ENCODE measurements at regions not wholly inside any gene's neighbourhood (a gene's known extent, or its start where the extent isn't known, plus 50 kb on each side); places are given as distances from the start of the nearest gene placed in this dataset.

- Histone ChIP-seq H3K79me2 (ENCODE audit: insufficient read depth, low read length) (no peaks in the 10 kb centered on the region), H3K9ac (ENCODE audit: low read length) (no peak overlapping the region), H3K4me2 (ENCODE audit: low read length) (no peak overlapping the region), H4K20me1 (ENCODE audit: insufficient read depth) (no peaks in the 10 kb centered on the region), H3K36me3 (ENCODE audit: control insufficient read depth in 1 of 2, insufficient read depth in 2 of 2, low read length in 2 of 2) (no peaks in the 10 kb centered on the region), H3K9me3 (ENCODE audit: control insufficient read depth in 1 of 2, insufficient read depth in 1 of 2, low read depth in 1 of 2, low read length in 2 of 2) (peaks cover 0 to 16% of the 10 kb centered on the region in 2 experiments; a peak in 1 of 4 replicates), H2AFZ (ENCODE audit: low read depth, low read length, poor library complexity, severe bottlenecking) (no peak overlapping the region), H3K27ac (ENCODE audit: low read depth, low read length) (no peak overlapping the region), H3K27me3 (ENCODE audit: insufficient read depth, low read length) (no peaks in the 10 kb centered on the region), H3K9me2 (ENCODE audit: insufficient read depth) (no peaks in the 10 kb centered on the region), H3K4me1 (ENCODE audit: control insufficient read depth in 1 of 2, insufficient read depth in 2 of 2, low read length in 2 of 2) (no peaks in the 10 kb centered on the region), H3K4me3 (replicated peaks in 1 of 2; ENCODE audit: low read depth in 1 of 2, low read length in 2 of 2) (no peak overlapping the region)
- CTCF ChIA-PET, result no interaction called here
- POLR2A ChIA-PET, result no interaction called here
- BruUV-seq (replicated peaks), result no TSS peak
- TF ChIP-seq POLR2A (IDR thresholded peaks at IDR 0.05; ENCODE audit: borderline replicate concordance, extremely low read depth, insufficient read depth, insufficient read length), result no peak
- no peak for TF ChIP-seq TCF7L2 (IDR thresholded peaks at IDR 0.05; ENCODE audit: borderline replicate concordance, extremely low read depth, insufficient read depth, insufficient read length)
- no peak for TF ChIP-seq ZFX (IDR thresholded peaks at IDR 0.05)
- TF ChIP-seq JUND (IDR thresholded peaks at IDR 0.05), result no peak
- TF ChIP-seq EZH2phosphoT487 (IDR thresholded peaks at IDR 0.05; ENCODE audit: borderline replicate concordance), result no peak
- TF ChIP-seq EGR1 (IDR thresholded peaks at IDR 0.05; ENCODE audit: low read depth), result no peak
- TF ChIP-seq FOSL1 (IDR thresholded peaks at IDR 0.05; ENCODE audit: low read depth), result no peak
- no peak for TF ChIP-seq SIN3A (IDR thresholded peaks at IDR 0.05; ENCODE audit: low read depth)
- TF ChIP-seq YY1 (IDR thresholded peaks at IDR 0.05; ENCODE audit: extremely low read depth, insufficient replicate concordance, low read depth, low read length), result no peak
- no peak for TF ChIP-seq RAD21 (IDR thresholded peaks at IDR 0.05; ENCODE audit: low read depth)
- TF ChIP-seq ELF1 (IDR thresholded peaks at IDR 0.05; ENCODE audit: borderline replicate concordance, low read depth), result no peak
- TF ChIP-seq ATF3 (IDR thresholded peaks at IDR 0.05), result no peak
- no peak for TF ChIP-seq SRF (IDR thresholded peaks at IDR 0.05; ENCODE audit: low read depth)
- no peak for TF ChIP-seq CTCF (IDR thresholded peaks at IDR 0.05 in 2 of 3, conservative IDR thresholded peaks at IDR 0.05 in 1 of 3; ENCODE audit: borderline replicate concordance in 1 of 3, insufficient read depth in 1 of 3, low read depth in 2 of 3, low read length in 2 of 3)
- no peak for TF ChIP-seq EZH2 (IDR thresholded peaks at IDR 0.05)
- TF ChIP-seq, protein P1, sequence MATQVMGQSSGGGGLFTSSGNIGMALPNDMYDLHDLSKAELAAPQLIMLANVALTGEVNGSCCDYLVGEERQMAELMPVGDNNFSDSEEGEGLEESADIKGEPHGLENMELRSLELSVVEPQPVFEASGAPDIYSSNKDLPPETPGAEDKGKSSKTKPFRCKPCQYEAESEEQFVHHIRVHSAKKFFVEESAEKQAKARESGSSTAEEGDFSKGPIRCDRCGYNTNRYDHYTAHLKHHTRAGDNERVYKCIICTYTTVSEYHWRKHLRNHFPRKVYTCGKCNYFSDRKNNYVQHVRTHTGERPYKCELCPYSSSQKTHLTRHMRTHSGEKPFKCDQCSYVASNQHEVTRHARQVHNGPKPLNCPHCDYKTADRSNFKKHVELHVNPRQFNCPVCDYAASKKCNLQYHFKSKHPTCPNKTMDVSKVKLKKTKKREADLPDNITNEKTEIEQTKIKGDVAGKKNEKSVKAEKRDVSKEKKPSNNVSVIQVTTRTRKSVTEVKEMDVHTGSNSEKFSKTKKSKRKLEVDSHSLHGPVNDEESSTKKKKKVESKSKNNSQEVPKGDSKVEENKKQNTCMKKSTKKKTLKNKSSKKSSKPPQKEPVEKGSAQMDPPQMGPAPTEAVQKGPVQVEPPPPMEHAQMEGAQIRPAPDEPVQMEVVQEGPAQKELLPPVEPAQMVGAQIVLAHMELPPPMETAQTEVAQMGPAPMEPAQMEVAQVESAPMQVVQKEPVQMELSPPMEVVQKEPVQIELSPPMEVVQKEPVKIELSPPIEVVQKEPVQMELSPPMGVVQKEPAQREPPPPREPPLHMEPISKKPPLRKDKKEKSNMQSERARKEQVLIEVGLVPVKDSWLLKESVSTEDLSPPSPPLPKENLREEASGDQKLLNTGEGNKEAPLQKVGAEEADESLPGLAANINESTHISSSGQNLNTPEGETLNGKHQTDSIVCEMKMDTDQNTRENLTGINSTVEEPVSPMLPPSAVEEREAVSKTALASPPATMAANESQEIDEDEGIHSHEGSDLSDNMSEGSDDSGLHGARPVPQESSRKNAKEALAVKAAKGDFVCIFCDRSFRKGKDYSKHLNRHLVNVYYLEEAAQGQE (IDR thresholded peaks at IDR 0.05; ENCODE audit: low read depth), result no peak
- TF ChIP-seq, protein P2, sequence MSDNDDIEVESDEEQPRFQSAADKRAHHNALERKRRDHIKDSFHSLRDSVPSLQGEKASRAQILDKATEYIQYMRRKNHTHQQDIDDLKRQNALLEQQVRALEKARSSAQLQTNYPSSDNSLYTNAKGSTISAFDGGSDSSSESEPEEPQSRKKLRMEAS (IDR thresholded peaks at IDR 0.05), result no peak
- TF ChIP-seq CBX3 (IDR thresholded peaks at IDR 0.05; ENCODE audit: low read depth), result no peak
- RAD21 ChIA-PET (ENCODE audit: low non-redundant PET in 1 of 2, low total read pairs in 2 of 2, uncharacterized antibody in 2 of 2, unreplicated experiment in 2 of 2), result no interaction called here
- no peak for ATAC-seq
- intact Hi-C loops (cut with micrococcal nuclease), result no loop called here
- DNase-seq (ENCODE audit: low read depth, low spot score), result no peak
Observed at GRCh38 chr20:52828199-52828598, 144.0 kb upstream of the TSHZ2 start.

Measured in HCT116 (cell line).